ENCODE measurements at regions not wholly inside any gene's neighbourhood (a gene's known extent, or its start where the extent isn't known, plus 50 kb on each side); places are given as distances from the start of the nearest gene placed in this dataset.

GRCh38 chr7:1357601-1358271 lies 101.5 kb downstream of the MICALL2 start:
- no peaks in the 10 kb centered on the region for H3K36me3 ChIP-seq
- TF ChIP-seq CTCF (IDR thresholded peaks at IDR 0.05): no peak
- TF ChIP-seq POLR2A (IDR thresholded peaks at IDR 0.05): no peak
- TF ChIP-seq POLR2AphosphoS5 (IDR thresholded peaks at IDR 0.05): no peak
- TF ChIP-seq EP300 (IDR thresholded peaks at IDR 0.05): no peak
- H3K27me3 ChIP-seq: peaks cover 0 to 13% (median 2%) of the 10 kb centered on the region in 4 donors
- no peak overlapping the region for H3K4me3 ChIP-seq
- no peak overlapping the region for H3K27ac ChIP-seq
- no peak for ATAC-seq (ENCODE audit: low FRiP score in 2 of 2)
- no peaks in the 10 kb centered on the region for H3K9me3 ChIP-seq
- WGBS, 2 donors: 70 to 73% methylated on average over 20 to 23 of the region's 23 CpGs
- peaks cover 0 to 10% (median 0%) of the 10 kb centered on the region in 4 donors for H3K4me1 ChIP-seq
- DNase-seq: peak in 1 of 2 donors; percentile 67

DNA sequence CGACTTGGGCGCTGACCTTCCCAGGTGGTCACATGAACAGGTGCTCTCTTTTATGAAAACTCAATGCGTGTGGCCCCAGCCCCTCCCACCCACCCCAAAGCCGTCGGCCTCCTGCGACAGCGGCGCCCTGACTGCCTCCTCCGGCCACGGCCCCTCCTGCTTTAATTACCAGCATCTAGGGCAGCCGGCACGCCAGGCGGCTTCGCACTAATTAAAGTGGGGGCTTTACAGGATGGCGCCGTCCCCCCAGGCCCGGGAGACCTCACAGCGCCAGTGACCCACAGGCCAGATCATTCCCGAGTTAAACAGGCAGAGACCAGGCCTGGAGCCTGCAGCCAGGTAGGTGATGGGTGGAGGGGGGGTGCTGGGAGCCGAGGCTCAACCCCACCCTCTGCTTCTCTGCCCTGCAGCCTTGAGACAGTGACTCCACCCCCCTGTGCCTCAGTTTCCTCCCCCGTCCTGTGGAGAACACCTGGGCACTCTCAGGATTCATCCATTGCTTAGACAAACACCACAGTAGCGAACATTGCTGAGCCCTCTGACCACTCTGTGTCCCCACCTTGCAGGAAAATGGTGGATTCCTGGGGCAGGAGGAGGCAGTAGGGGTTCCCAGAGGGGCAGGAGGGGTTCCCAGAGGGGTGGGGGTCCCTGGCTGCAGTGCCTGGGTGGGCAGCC lies 100.8 kb downstream of the MICALL2 start:
- 51 to 52% methylated on average over 13 to 22 of the region's 22 CpGs for WGBS, 2 donors
- ATAC-seq (ENCODE audit: low FRiP score in 2 of 2) (no peak), DNase-seq (peak in 1 of 2 donors; percentile 70)
- H3K9me3 ChIP-seq: peaks cover 0 to under 1% (median 0%) of the 10 kb centered on the region in 4 donors
- TF ChIP-seq POLR2A (IDR thresholded peaks at IDR 0.05) (no peak), CTCF (IDR thresholded peaks at IDR 0.05) (no peak), EP300 (IDR thresholded peaks at IDR 0.05) (no peak), POLR2AphosphoS5 (IDR thresholded peaks at IDR 0.05) (no peak)
- H3K4me1 ChIP-seq: peaks cover 0 to 10% (median 0%) of the 10 kb centered on the region in 4 donors
- H3K4me3 ChIP-seq: no peak overlapping the region
- H3K27me3 ChIP-seq: peaks cover 0 to 13% (median 2%) of the 10 kb centered on the region in 4 donors
- no peak overlapping the region for H3K27ac ChIP-seq
- no peaks in the 10 kb centered on the region for H3K36me3 ChIP-seq

- DNase-seq: peak in 1 of 2 donors; percentile 52
- no peak for TF ChIP-seq POLR2AphosphoS5 (IDR thresholded peaks at IDR 0.05)
- no peak for TF ChIP-seq CTCF (IDR thresholded peaks at IDR 0.05)
Measured at GRCh38 chr7:1359051-1359400, 100.2 kb downstream of the MICALL2 start.

DNA sequence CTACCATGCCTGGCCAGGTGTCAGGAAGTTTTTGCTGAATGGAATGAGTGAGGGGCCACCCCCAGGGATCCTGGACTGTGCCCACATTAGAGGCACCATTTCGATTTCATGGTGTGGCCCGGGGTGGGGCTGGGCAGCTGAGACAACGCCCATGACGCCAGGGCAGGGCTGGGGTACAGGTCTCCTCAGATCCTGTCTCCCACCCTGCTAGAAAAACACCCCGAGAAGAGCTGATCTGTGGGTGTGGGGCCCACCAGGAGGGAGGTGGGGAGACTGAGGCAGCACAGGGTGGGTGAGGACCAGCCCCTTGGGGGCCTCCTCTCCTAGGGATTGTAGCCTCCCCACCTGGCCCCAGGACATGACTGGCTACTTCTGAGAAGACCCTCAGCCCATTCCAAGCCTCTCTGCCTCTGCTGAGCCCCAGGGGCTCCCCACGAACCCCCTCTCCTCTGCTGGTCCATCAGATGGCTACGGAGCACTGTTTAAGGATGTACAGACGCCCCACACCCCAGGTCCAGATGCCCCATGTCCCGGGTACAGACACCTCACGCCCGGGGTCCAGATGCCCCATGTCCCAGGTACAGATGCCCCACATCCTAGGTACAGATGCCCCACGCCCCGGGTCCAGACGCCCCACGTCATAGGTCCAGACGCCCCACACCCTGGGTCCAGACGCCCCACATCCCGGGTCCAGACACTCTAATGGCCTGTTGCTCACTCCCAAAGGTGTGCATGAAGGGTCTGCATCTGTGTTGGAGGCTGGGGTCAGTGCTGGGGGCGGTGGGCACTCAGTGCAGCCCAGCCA lies 99.4 kb downstream of the MICALL2 start:
- no peaks in the 10 kb centered on the region for H3K36me3 ChIP-seq
- H3K9me3 ChIP-seq: peaks cover 0 to 15% (median 0%) of the 10 kb centered on the region in 4 donors
- H3K27ac ChIP-seq: no peak overlapping the region
- 88 to 93% methylated on average over 6 to 17 of the region's 19 CpGs for WGBS, 2 donors
- no peak for ATAC-seq (ENCODE audit: low FRiP score in 2 of 2)
- TF ChIP-seq EP300 (IDR thresholded peaks at IDR 0.05): no peak
- TF ChIP-seq POLR2A (IDR thresholded peaks at IDR 0.05): no peak
- TF ChIP-seq CTCF (IDR thresholded peaks at IDR 0.05): no peak
- DNase-seq: peak in 1 of 2 donors; percentile 64
- no peak overlapping the region for H3K4me3 ChIP-seq
- H3K27me3 ChIP-seq: peaks cover 0 to 7% (median 2%) of the 10 kb centered on the region in 4 donors
- peaks cover 0 to 10% (median 0%) of the 10 kb centered on the region in 4 donors for H3K4me1 ChIP-seq

More at GRCh38 chr7:1359051-1359400, 100.2 kb downstream of the MICALL2 start:
- Histone ChIP-seq H3K27ac (no peak overlapping the region), H3K27me3 (peaks cover 0 to 13% (median 2%) of the 10 kb centered on the region in 4 donors), H3K4me3 (no peak overlapping the region), H3K9me3 (peaks cover 0 to 6% (median 0%) of the 10 kb centered on the region in 4 donors), H3K4me1 (peaks cover 0 to 10% (median 0%) of the 10 kb centered on the region in 4 donors), H3K36me3 (no peaks in the 10 kb centered on the region)
- no peak for ATAC-seq (ENCODE audit: low FRiP score in 2 of 2)
- 56 to 78% methylated on average over 12 of the region's 12 CpGs for WGBS, 2 donors
